ENCODE measurements at regions not wholly inside any gene's neighbourhood (a gene's known extent, or its start where the extent isn't known, plus 50 kb on each side); places are given as distances from the start of the nearest gene placed in this dataset.

GRCh38 chr20:6430381-6430780 is 307.6 kb upstream of the FERMT1 start:
- TF ChIP-seq CTCF (IDR thresholded peaks at IDR 0.05) (no peak), POLR2A (IDR thresholded peaks at IDR 0.05) (no peak)
